GM12878 (cell line): ENCODE measurements at regions not wholly inside any gene's neighbourhood (a gene's known extent, or its start where the extent isn't known, plus 50 kb on each side); places are given as distances from the start of the nearest gene placed in this dataset.

ENCODE experiments used
- ATAC-seq: fragments of 200-7000 bp; cut with Tn5 transposase; 3 replicates; pipeline ENCODE4 v1.9.1; 2020; ENCODE audit warnings: mild to moderate bottlenecking, moderate library complexity
- BruUV-seq: library from RNA; stranded (reverse); fragments of 400-500 nt; replicated peaks from 2 replicates; lab custom pipeline; 2021; lab: Mats Ljungman, UMichigan
- CTCF ChIA-PET: fragments of 300-600 bp; sonication (Branson Sonifier 250); formaldehyde crosslinking; extraction: SDS; loops from one replicate; lab custom pipeline; 2021; ENCODE audit warnings: inconsistent platforms; lab: Yijun Ruan, JAX
- POLR2A ChIA-PET: fragments of 350-600 bp; formaldehyde crosslinking; extraction: SDS; loops from one replicate; lab custom pipeline; 2021; ENCODE audit warnings: inconsistent platforms; lab: Charles Lee
- RAD21 ChIA-PET: fragments of 300-600 bp; sonication (Branson Sonifier 250); formaldehyde crosslinking; loops from one replicate; lab custom pipeline; 2023; ENCODE audit warnings: antibody characterized with exemption; ENCODE audit not compliant: unreplicated experiment; lab: Charles Lee
- SMC1A ChIA-PET: fragments of 300-600 bp; sonication (Branson Sonifier 250); formaldehyde crosslinking; loops from one replicate; lab custom pipeline; 2023; ENCODE audit not compliant: unreplicated experiment, uncharacterized antibody; lab: Charles Lee
- DNase-seq: peaks from one replicate; pipeline ENCODE4 v3.0.0-alpha.2; 2011; ENCODE audit warnings: low read depth, low spot score
- FAIRE-seq: peaks from 3 replicates; lab custom pipeline; 2011; peaks lifted over from hg19 to GRCh38; lab: Jason Lieb, UNC
- H2AFZ ChIP-seq: 2 replicates; pipeline ENCODE4 v1.6.0; 2011; ENCODE audit warnings: low read depth, low read length, control low read depth; ENCODE audit not compliant: control insufficient read depth
- H3K27ac ChIP-seq: 2 replicates; pipeline ENCODE4 v1.5.1; 2011; ENCODE audit warnings: control low read depth; ENCODE audit not compliant: control insufficient read depth, insufficient read depth
- H3K27me3 ChIP-seq, 2 experiments: replicated peaks in 1 of 2; 2 replicates each; pipeline versions ENCODE4 v1.6.0 to v1.6.1; 2011; ENCODE audit warnings: low read length in 1 of 2; ENCODE audit not compliant: control insufficient read depth in 2 of 2, insufficient read depth in 2 of 2
- H3K36me3 ChIP-seq, 2 experiments: 2 replicates each; pipeline ENCODE4 v1.5.1; 2011; ENCODE audit warnings: low read length in 1 of 2; ENCODE audit not compliant: control insufficient read depth in 2 of 2, insufficient read depth in 2 of 2
- H3K4me1 ChIP-seq: 2 replicates; pipeline ENCODE4 v1.6.1; 2011; ENCODE audit warnings: mild to moderate bottlenecking, low read length, moderate library complexity, mixed read lengths; ENCODE audit not compliant: control insufficient read depth, insufficient read depth
- H3K4me2 ChIP-seq: 2 replicates; pipeline ENCODE4 v1.6.0; 2011; ENCODE audit warnings: control low read depth; ENCODE audit not compliant: control insufficient read depth, insufficient read depth
- H3K4me3 ChIP-seq: fragments of 200-600 bp; sonication (generic); 2 replicates; pipeline ENCODE4 v1.5.1; 2016
- H3K79me2 ChIP-seq: 2 replicates; pipeline ENCODE4 v1.6.0; 2011; ENCODE audit warnings: low read length; ENCODE audit not compliant: control insufficient read depth, insufficient read depth
- H3K9ac ChIP-seq: 2 replicates; pipeline ENCODE4 v1.8.0; 2011; ENCODE audit warnings: low read length, control low read depth, mixed read lengths; ENCODE audit not compliant: control insufficient read depth, insufficient read depth
- H3K9me3 ChIP-seq: replicated peaks from 3 replicates; pipeline ENCODE4 v1.5.1; 2011; ENCODE audit warnings: mild to moderate bottlenecking, low read length; ENCODE audit not compliant: control insufficient read depth, insufficient read depth
- H4K20me1 ChIP-seq: 2 replicates; pipeline ENCODE4 v1.6.0; 2011; ENCODE audit not compliant: control insufficient read depth, insufficient read depth
- CBFB ChIP-seq: IDR thresholded peaks from 2 replicates; pipeline ENCODE4 v1.6.1; 2016; ENCODE audit warnings: antibody characterized with exemption, low read depth
- CEBPZ ChIP-seq: fragments of 150-350 bp; IDR thresholded peaks from 2 replicates; pipeline ENCODE4 v1.6.1; 2016; ENCODE audit warnings: low read depth, low read length
- HDAC2 ChIP-seq: fragments of 200-600 bp; sonication (generic); IDR thresholded peaks from 2 replicates; pipeline ENCODE4 v1.6.1; 2017
- IRF5 ChIP-seq: fragments of 450-650 bp; IDR thresholded peaks from 2 replicates; pipeline ENCODE4 v1.6.1; 2017; ENCODE audit warnings: borderline replicate concordance
- JUND ChIP-seq: IDR thresholded peaks from 2 replicates; pipeline ENCODE4 v1.6.1; 2012; ENCODE audit warnings: low read depth, mild to moderate bottlenecking, low read length, improper control_type of control experiment, moderate library complexity
- LARP7 ChIP-seq: fragments of 450-650 bp; IDR thresholded peaks from 2 replicates; pipeline ENCODE4 v1.6.1; 2017; ENCODE audit warnings: mild to moderate bottlenecking
- POU2F2 ChIP-seq: IDR thresholded peaks from 3 replicates; pipeline ENCODE4 v1.6.1; 2011; ENCODE audit warnings: low read depth, mild to moderate bottlenecking, low read length, borderline replicate concordance
- STAT1 ChIP-seq: fragments of 450-650 bp; conservative IDR thresholded peaks from 2 replicates; pipeline ENCODE4 v1.6.1; 2014; ENCODE audit warnings: antibody characterized with exemption, mild to moderate bottlenecking
- ZBTB11 ChIP-seq: fragments of 450-650 bp; formaldehyde crosslinking; IDR thresholded peaks from 2 replicates; pipeline ENCODE4 v1.5.0; 2022; ENCODE audit warnings: mild to moderate bottlenecking, missing genetic modification characterization
- ZBTB33 ChIP-seq: fragments of 450-650 bp; IDR thresholded peaks from 2 replicates; pipeline ENCODE4 v1.6.1; 2017; ENCODE audit warnings: mild to moderate bottlenecking
- ZNF24 ChIP-seq: fragments of 450-650 bp; IDR thresholded peaks from 2 replicates; pipeline ENCODE4 v1.6.1; 2017; ENCODE audit warnings: antibody characterized with exemption, mild to moderate bottlenecking
- WGBS: methylation state at CpG from one replicate; pipeline ENCODE4 v1.1.6; 2016; ENCODE audit warnings: low lambda C conversion rate; ENCODE audit not compliant: insufficient replicate concordance, insufficient coverage; ENCODE audit errors: missing lambda C conversion rate; 5-methylcytosine and 5-hydroxymethylcytosine counted together
- in situ Hi-C: fragments of 300-500 bp; cut with MboI; formaldehyde crosslinking; loops from 9 replicates; pipeline ENCODE4 v1.14.3; 2018; ENCODE audit warnings: mixed read lengths
- intact Hi-C: fragments of 100-400 bp; cut with micrococcal nuclease; formaldehyde crosslinking; loops from one replicate; pipeline ENCODE4 v1.14.2; 2022; ENCODE audit not compliant: unreplicated experiment

- TF ChIP-seq CEBPZ: no peak
- TF ChIP-seq LARP7: no peak
- TF ChIP-seq STAT1: no peak
These were observed 326.5 kb upstream of the PRR16 start (continued) for GRCh38 chr5:120137582-120137981.

GRCh38 chr5:120139039-120139438, 325.1 kb upstream of the PRR16 start:
- no peaks in the 10 kb centered on the region for H3K4me1 ChIP-seq
- in situ Hi-C loops: no loop called here
- H3K9ac ChIP-seq: no peak overlapping the region
- H3K36me3 ChIP-seq: no peaks in the 10 kb centered on the region
- FAIRE-seq (no peak), ATAC-seq (no peak), DNase-seq (no peak)
- no peaks in the 10 kb centered on the region for H3K9me3 ChIP-seq
- no peak overlapping the region for H2AFZ ChIP-seq
- no peak overlapping the region for H3K27ac ChIP-seq
- no peak for TF ChIP-seq POU2F2
- TF ChIP-seq HDAC2: no peak
- TF ChIP-seq ZBTB33: no peak
- TF ChIP-seq ZBTB11: no peak
- TF ChIP-seq JUND: no peak
- no peak for TF ChIP-seq CBFB
- no peak for TF ChIP-seq IRF5
- no peak for TF ChIP-seq ZNF24
- RAD21 ChIA-PET: no interaction called here
- no peak overlapping the region for H3K4me3 ChIP-seq
- H4K20me1 ChIP-seq: no peaks in the 10 kb centered on the region
- H3K4me2 ChIP-seq: no peak overlapping the region
- CTCF ChIA-PET: no interaction called here
- no TSS peak for BruUV-seq
- H3K27me3 ChIP-seq: no peaks in the 10 kb centered on the region
- WGBS: 16% methylated on average over 2 of the region's 2 CpGs
- POLR2A ChIA-PET: no interaction called here
- intact Hi-C loops: no loop called here
- SMC1A ChIA-PET: interaction anchor here (1.0 kb wide), 1 partner anchor 15 kb away, joined by 3 read pairs; no protein-coding TSS in a partner anchor
- H3K79me2 ChIP-seq: no peaks in the 10 kb centered on the region
